PC-3 (cell line): ENCODE measurements at regions not wholly inside any gene's neighbourhood (a gene's known extent, or its start where the extent isn't known, plus 50 kb on each side); places are given as distances from the start of the nearest gene placed in this dataset.

ENCODE experiments used
- CTCF ChIP-seq: fragments of 300-600 bp; sonication (generic); conservative IDR thresholded peaks from 2 replicates; pipeline ENCODE4 v1.5.1; 2017; ENCODE audit warnings: antibody characterized with exemption, low read depth, mild to moderate bottlenecking, low read length
- EZH2 ChIP-seq: fragments of 300-600 bp; sonication (generic); IDR thresholded peaks from one replicate; pipeline ENCODE4 v1.6.1; 2017; ENCODE audit warnings: antibody characterized with exemption, mild to moderate bottlenecking, low read length; ENCODE audit not compliant: unreplicated experiment

DNA sequence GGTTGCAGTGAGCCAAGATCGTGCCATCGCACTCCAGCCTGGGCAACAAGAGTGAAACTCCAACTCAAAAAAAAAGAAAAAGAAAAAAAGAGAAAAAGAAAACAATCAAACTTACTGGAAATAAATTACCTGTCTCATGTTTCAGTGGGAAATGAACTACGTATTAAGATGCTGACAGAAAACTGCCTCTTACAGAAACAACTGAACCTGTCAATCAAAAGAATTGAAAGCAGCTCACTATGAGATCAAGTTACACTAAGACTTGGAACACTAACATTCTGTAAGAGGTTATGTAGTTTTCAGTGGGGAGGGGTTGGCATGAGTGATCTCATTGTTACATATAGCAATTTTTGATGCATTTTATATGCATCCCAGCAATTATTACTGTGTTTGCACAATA, 64.4 kb upstream of the SPATA31E1 start:
- TF ChIP-seq CTCF, result no peak
- TF ChIP-seq EZH2, result no peak
